Testis (tissue), 2 donors: ENCODE measurements at regions not wholly inside any gene's neighbourhood (a gene's known extent, or its start where the extent isn't known, plus 50 kb on each side); places are given as distances from the start of the nearest gene placed in this dataset.

Source experiments
- DNase-seq: peaks from one replicate; pipeline ENCODE4 v3.0.0-alpha.2; 2019
- H3K27ac ChIP-seq, 2 donors: fragments of 200-600 bp; sonication (generic); one replicate each; pipeline ENCODE4 v1.5.1; 2019
- H3K27me3 ChIP-seq: fragments of 200-600 bp; sonication (generic); one replicate; pipeline ENCODE4 v1.5.1; 2019
- H3K36me3 ChIP-seq: fragments of 200-600 bp; sonication (generic); one replicate; pipeline ENCODE4 v1.5.1; 2017; ENCODE audit warnings: low read depth; ENCODE audit errors: missing control alignments
- H3K4me1 ChIP-seq: fragments of 200-600 bp; sonication (generic); one replicate; pipeline ENCODE4 v1.5.1; 2019
- H3K4me3 ChIP-seq, 2 donors: fragments of 200-600 bp; sonication (generic); one replicate each; pipeline ENCODE4 v1.5.1; 2017 to 2019
- H3K9me3 ChIP-seq: fragments of 200-600 bp; sonication (generic); one replicate; pipeline ENCODE4 v1.5.1; 2017
- POLR2A ChIP-seq: fragments of 450-650 bp; IDR thresholded peaks from one replicate; pipeline ENCODE4 v1.6.1; 2017; ENCODE audit warnings: antibody characterized with exemption, mild to moderate bottlenecking, moderate library complexity
- WGBS, 2 donors: methylation state at CpG; one replicate each; pipeline ENCODE4 v1.1.5; 2018; 5-methylcytosine and 5-hydroxymethylcytosine counted together
- intact Hi-C: fragments of 100-400 bp; cut with DNase I; formaldehyde crosslinking; loops from one replicate; pipeline ENCODE4 v1.15.1; 2023; ENCODE audit warnings: low total_unique reads
- TF ChIP-seq, protein P1 (sequence below), 3 experiments: fragments of 450-650 bp in 2 of 3; fragments of 200-600 bp in 1 of 3; sonication (generic) in 1 of 3; IDR thresholded peaks; one replicate each; pipeline ENCODE4 v1.5.1; 2016 to 2019; ENCODE audit warnings: antibody characterized with exemption in 3 of 3, mild to moderate bottlenecking in 2 of 3, moderate library complexity in 1 of 3

DNA sequence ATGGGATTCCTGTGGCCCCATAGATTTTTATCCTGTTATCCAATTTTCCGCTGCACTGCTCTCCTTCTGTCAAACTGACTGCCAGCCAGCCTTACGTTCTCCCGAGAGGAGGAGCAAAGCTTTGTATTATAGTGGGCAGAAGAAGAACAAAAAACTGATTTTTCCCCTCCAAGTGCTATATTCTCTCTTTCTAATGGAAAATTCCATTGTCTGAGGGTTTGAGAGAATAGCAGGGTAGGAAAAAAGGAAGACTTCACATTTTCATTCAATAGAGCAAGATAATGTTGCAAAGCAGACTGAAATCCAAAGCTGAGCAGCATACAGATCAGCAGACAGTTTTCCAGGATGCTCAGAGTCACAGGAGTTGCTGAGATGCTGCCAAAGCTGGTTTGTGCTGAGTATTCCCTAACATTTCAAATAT is 238.0 kb downstream of the UBE2E3 start:
- intact Hi-C loops, result no loop called here
- 87 to 89% methylated on average over 3 of the region's 3 CpGs for WGBS, 2 donors
- H3K27ac ChIP-seq, result no peak overlapping the region
- H3K4me3 ChIP-seq, result no peak overlapping the region
- no peaks in the 10 kb centered on the region for H3K9me3 ChIP-seq
- no peaks in the 10 kb centered on the region for H3K27me3 ChIP-seq
- no peaks in the 10 kb centered on the region for H3K36me3 ChIP-seq
- H3K4me1 ChIP-seq, result no peaks in the 10 kb centered on the region
- no peak for DNase-seq
- no peak for TF ChIP-seq POLR2A
- TF ChIP-seq, protein P1, sequence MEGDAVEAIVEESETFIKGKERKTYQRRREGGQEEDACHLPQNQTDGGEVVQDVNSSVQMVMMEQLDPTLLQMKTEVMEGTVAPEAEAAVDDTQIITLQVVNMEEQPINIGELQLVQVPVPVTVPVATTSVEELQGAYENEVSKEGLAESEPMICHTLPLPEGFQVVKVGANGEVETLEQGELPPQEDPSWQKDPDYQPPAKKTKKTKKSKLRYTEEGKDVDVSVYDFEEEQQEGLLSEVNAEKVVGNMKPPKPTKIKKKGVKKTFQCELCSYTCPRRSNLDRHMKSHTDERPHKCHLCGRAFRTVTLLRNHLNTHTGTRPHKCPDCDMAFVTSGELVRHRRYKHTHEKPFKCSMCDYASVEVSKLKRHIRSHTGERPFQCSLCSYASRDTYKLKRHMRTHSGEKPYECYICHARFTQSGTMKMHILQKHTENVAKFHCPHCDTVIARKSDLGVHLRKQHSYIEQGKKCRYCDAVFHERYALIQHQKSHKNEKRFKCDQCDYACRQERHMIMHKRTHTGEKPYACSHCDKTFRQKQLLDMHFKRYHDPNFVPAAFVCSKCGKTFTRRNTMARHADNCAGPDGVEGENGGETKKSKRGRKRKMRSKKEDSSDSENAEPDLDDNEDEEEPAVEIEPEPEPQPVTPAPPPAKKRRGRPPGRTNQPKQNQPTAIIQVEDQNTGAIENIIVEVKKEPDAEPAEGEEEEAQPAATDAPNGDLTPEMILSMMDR (IDR thresholded peaks at IDR 0.05), result no peak

DNA sequence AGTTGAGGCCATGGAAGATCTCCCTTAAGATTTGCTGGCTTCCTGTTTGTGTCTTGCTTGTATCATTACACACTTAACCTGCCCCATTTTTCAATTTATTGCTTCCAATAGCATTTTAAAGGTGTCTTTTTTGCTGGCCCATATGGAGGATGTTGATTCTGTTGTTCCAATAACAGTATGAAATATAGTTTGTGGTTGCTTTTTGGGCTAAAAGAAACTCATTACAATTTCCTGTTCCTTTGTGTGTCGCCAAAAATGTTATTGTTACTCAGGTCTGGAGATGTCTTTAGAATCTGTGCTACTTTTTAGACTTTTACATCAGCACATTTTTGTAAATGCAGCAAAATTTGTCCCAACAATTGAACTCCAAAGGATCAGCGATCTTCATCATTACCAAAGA is 234.0 kb upstream of the ITGA4 start:
- DNase-seq, result no peak
- Histone ChIP-seq H3K9me3 (no peaks in the 10 kb centered on the region), H3K27me3 (no peaks in the 10 kb centered on the region), H3K4me3 (no peak overlapping the region), H3K36me3 (no peaks in the 10 kb centered on the region), H3K27ac (no peak overlapping the region), H3K4me1 (no peaks in the 10 kb centered on the region)
- intact Hi-C loops, result no loop called here
- TF ChIP-seq, protein P1 (IDR thresholded peaks at IDR 0.05), result no peak
- no peak for TF ChIP-seq POLR2A
- 81 to 92% methylated on average over 2 of the region's 2 CpGs for WGBS, 2 donors

DNA sequence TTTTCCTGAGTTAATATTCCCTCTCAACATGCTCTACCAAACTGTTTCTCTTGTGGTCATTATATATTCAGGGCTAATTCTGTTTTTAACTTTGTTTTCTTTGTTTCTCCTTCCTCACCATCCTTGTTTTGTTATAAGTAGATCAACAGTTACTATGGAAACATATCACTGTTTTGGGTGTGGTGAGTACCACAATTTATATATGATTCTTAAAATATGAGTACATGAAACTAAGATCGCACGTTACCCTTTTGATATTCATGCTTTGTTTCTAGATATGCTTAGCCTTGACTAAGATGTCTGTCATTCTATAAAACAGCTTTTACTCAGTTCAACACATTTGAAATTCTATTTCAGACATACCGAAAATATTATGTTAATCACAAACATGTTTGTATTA is 232.3 kb upstream of the ITGA4 start:
- 89 to 92% methylated on average over 3 of the region's 3 CpGs for WGBS, 2 donors
- no peak for TF ChIP-seq POLR2A
- TF ChIP-seq, protein P1 (IDR thresholded peaks at IDR 0.05), result no peak

DNA sequence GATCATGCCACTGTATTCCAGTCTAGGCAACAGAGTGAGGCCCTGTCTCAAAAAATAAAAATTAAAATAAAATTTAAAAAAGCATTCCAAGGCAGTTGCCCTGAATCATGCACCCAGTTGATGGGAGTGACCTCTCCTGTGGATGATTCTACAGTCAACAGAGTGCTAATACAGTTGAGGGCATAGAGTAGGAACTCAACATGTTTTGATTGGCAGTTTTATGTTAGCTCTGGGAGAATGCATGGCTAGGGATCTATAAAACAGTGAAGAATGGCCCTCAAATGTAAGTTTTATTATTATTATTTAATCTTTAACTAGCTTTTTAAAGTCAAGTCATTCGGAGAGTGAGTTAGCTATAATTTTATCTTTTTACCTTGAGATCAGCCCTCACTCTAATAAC is 228.5 kb upstream of the ITGA4 start:
- Histone ChIP-seq H3K4me1 (no peaks in the 10 kb centered on the region), H3K36me3 (no peaks in the 10 kb centered on the region), H3K27ac (no peak overlapping the region), H3K9me3 (no peaks in the 10 kb centered on the region), H3K27me3 (no peaks in the 10 kb centered on the region), H3K4me3 (no peak overlapping the region)
- DNase-seq, result no peak
- WGBS, 2 donors, result 89 to 93% methylated on average over 1 of the region's 1 CpG
- no peak for TF ChIP-seq POLR2A
- TF ChIP-seq, protein P1 (IDR thresholded peaks at IDR 0.05), result no peak
- intact Hi-C loops, result no loop called here

More for the DNA sequence above, 232.3 kb upstream of the ITGA4 start:
- Histone ChIP-seq H3K27ac (no peak overlapping the region), H3K27me3 (no peaks in the 10 kb centered on the region), H3K9me3 (no peaks in the 10 kb centered on the region), H3K36me3 (no peaks in the 10 kb centered on the region), H3K4me1 (no peaks in the 10 kb centered on the region), H3K4me3 (no peak overlapping the region)
- no peak for DNase-seq
- intact Hi-C loops, result no loop called here

DNA sequence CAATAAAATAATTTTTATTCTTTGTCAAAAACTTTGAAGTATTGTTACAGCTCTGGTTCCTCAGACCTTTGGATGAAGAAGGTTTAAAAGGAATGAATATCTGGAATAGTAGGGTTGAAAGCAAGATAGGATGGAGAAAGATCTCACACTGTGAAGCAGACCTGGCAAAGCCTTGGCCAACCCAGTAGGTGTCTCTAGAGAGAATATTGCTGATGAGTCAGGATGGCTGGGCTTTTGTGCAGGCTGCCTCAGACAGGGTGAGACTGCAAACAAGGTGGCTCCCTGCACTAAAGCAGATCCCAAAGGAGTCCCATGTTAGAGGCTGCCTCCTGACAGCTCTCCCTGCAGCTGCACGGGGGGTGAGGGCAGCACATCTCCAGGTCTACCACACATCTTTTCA is 226.0 kb upstream of the ITGA4 start:
- no peak for DNase-seq
- H3K4me3 ChIP-seq, result no peak overlapping the region
- no peaks in the 10 kb centered on the region for H3K9me3 ChIP-seq
- WGBS, 2 donors, result 96 to 100% methylated on average over 1 of the region's 1 CpG
- H3K4me1 ChIP-seq, result no peaks in the 10 kb centered on the region
- no peaks in the 10 kb centered on the region for H3K36me3 ChIP-seq
- intact Hi-C loops, result no loop called here
- no peaks in the 10 kb centered on the region for H3K27me3 ChIP-seq
- TF ChIP-seq, protein P1 (IDR thresholded peaks at IDR 0.05), result no peak
- no peak for TF ChIP-seq POLR2A
- no peak overlapping the region for H3K27ac ChIP-seq
